ENCODE measurements at regions not wholly inside any gene's neighbourhood (a gene's known extent, or its start where the extent isn't known, plus 50 kb on each side); places are given as distances from the start of the nearest gene placed in this dataset.

DNA sequence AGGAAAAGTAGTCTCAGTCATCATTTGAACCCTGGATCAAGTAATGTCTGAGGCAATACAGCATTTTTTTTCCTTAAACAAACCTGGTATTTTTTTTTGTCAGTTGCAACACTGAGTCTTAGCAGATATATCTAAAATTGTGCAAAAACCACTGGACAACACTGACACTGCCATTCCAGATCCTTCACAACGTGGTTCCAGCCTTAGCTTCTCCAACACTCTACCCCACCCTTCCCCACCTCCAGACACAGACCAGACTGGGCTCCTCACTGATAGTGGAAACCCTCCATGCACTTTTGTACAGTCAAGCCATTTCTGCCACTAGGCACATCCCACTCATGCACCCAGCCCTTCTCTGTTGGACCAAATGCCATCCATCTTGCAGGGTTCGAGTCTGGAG is 199.6 kb upstream of the CTNNB1 start:
- no peak overlapping the region for H3K14ac ChIP-seq (ENCODE audit: insufficient read length)
- H3K79me2 ChIP-seq (ENCODE audit: control insufficient read depth in 1 of 2, insufficient read depth in 2 of 2, low read length in 2 of 2) = no peaks in the 10 kb centered on the region
- H3K4me1 ChIP-seq (replicated peaks in 1 of 4; ENCODE audit: control insufficient read depth in 3 of 4, insufficient read depth in 4 of 4, low read length in 3 of 4) = peaks cover 0 to 18% (median 14%) of the 10 kb centered on the region in 4 experiments; a peak in 6 of 7 replicates
- no peaks in the 10 kb centered on the region for H3K23me2 ChIP-seq (ENCODE audit: low read depth, low read length)
- no peak overlapping the region for H3K4me2 ChIP-seq (ENCODE audit: insufficient read depth in 1 of 2, low read depth in 2 of 2, low read length in 2 of 2)
- H4K20me1 ChIP-seq (replicated peaks in 1 of 2; ENCODE audit: control insufficient read depth in 1 of 2, insufficient read depth in 2 of 2, low read length in 2 of 2) = no peaks in the 10 kb centered on the region
- H3K18ac ChIP-seq (ENCODE audit: extremely low read depth, low read length) = 0 out of 2 replicates have a peak overlapping the region, but pooled peaks have one; percentile 19
- no peak overlapping the region for H3K23ac ChIP-seq (ENCODE audit: insufficient read length)
- no peak overlapping the region for H3K4ac ChIP-seq (replicated peaks; ENCODE audit: insufficient read length, low read depth, low read length)
- H2BK20ac ChIP-seq (ENCODE audit: low read length) = no peak overlapping the region
- CTCF ChIA-PET (ENCODE audit: partially characterized antibody) = interaction anchor here (1.1 kb wide), 1 partner anchor 25 kb away, joined by 3 read pairs; no protein-coding TSS in a partner anchor
- H4K8ac ChIP-seq (ENCODE audit: extremely low read depth, insufficient read depth, low read length) = no peak overlapping the region
- no peak overlapping the region for H2AFZ ChIP-seq (ENCODE audit: low read length)
- H2BK15ac ChIP-seq (ENCODE audit: low read length) = peak overlapping the region; percentile 47; the same call in 1 of the 2 replicates
- FAIRE-seq = no peak
- DNase-seq (ENCODE audit: low read depth in 1 of 2, low spot score in 2 of 2) = no peak
- H3K27me3 ChIP-seq (replicated peaks in 1 of 4; ENCODE audit: control insufficient read depth in 3 of 4, extremely low read depth in 1 of 4, insufficient read depth in 3 of 4, low read length in 3 of 4) = no peaks in the 10 kb centered on the region
- no peak overlapping the region for H2BK5ac ChIP-seq (ENCODE audit: low read depth, low read length)
- H3K56ac ChIP-seq (replicated peaks; ENCODE audit: insufficient read length, low read depth, low read length) = no peak overlapping the region
- H2BK120ac ChIP-seq (replicated peaks; ENCODE audit: low read depth, low read length) = no peak overlapping the region
- no peaks in the 10 kb centered on the region for H3K79me1 ChIP-seq (ENCODE audit: low read depth, low read length)
- TF ChIP-seq RXRA (IDR thresholded peaks at IDR 0.05; ENCODE audit: insufficient read depth, low read depth, low read length) (no peak), KDM5A (IDR thresholded peaks at IDR 0.05; ENCODE audit: low read length) (no peak), POLR2A (IDR thresholded peaks at IDR 0.05; ENCODE audit: control extremely low read depth in 1 of 2, low read depth in 2 of 2, low read length in 2 of 2) (no peak), SP1 (IDR thresholded peaks at IDR 0.05; ENCODE audit: low read depth, low read length) (no peak), USF2 (IDR thresholded peaks at IDR 0.05; ENCODE audit: low read length) (no peak), GABPA (IDR thresholded peaks at IDR 0.05; ENCODE audit: borderline replicate concordance, insufficient read depth, low read length) (no peak), JUND (IDR thresholded peaks at IDR 0.05; ENCODE audit: low read length) (no peak)
- H3K4me3 ChIP-seq (ENCODE audit: extremely low read depth in 1 of 4, insufficient read depth in 2 of 4, low read depth in 3 of 4, low read length in 4 of 4) = no peak overlapping the region
- POLR2A ChIA-PET (ENCODE audit: partially characterized antibody) = interaction anchor here (1.0 kb wide), 1 partner anchor 200 kb away, joined by 4 read pairs; the partner anchor contains the start of gene CTNNB1
- H2AK5ac ChIP-seq (ENCODE audit: low read depth, low read length) = no peak overlapping the region
- no peak overlapping the region for H4K5ac ChIP-seq (ENCODE audit: insufficient read length, low read depth, low read length)
- 88% methylated on average over 2 of the region's 2 CpGs; no CpG with 5 or more reads in 1 of the 2 experiments for WGBS, 2 experiments (ENCODE audit: extremely low coverage in 1 of 2, insufficient coverage in 1 of 2, insufficient read length in 1 of 2, insufficient replicate concordance in 2 of 2, low coverage in 1 of 2, low lambda C conversion rate in 2 of 2, missing lambda C conversion rate in 1 of 2)
- no peaks in the 10 kb centered on the region for H3K36me3 ChIP-seq (ENCODE audit: control insufficient read depth in 2 of 4, insufficient read depth in 4 of 4, low read length in 3 of 4)
- no peak overlapping the region for H3K27ac ChIP-seq (ENCODE audit: low read depth, low read length)
- H4K91ac ChIP-seq (replicated peaks; ENCODE audit: insufficient read length, low read length) = no peak overlapping the region
- no peak overlapping the region for H3K9ac ChIP-seq (replicated peaks in 1 of 4; ENCODE audit: extremely low read depth in 1 of 4, low read depth in 3 of 4, low read length in 3 of 4)
- no peaks in the 10 kb centered on the region for H3K9me3 ChIP-seq (ENCODE audit: insufficient read depth in 2 of 2, low read depth in 1 of 2, low read length in 1 of 2)
- peak overlapping the region; percentile 69; the same call in 1 of the 2 replicates for H2BK12ac ChIP-seq (ENCODE audit: low read depth, low read length)
